ENCODE measurements at regions not wholly inside any gene's neighbourhood (a gene's known extent, or its start where the extent isn't known, plus 50 kb on each side); places are given as distances from the start of the nearest gene placed in this dataset.

- no peak for DNase-seq
- Mint-ChIP-seq H3K36me3 (no peaks in the 10 kb centered on the region), H3K9me3 (no peaks in the 10 kb centered on the region), H3K4me1 (peaks cover 2% of the 10 kb centered on the region), H3K27me3 (peaks cover 29% of the 10 kb centered on the region), H3K4me3 (no peak overlapping the region), H3K27ac (no peak overlapping the region)
Measured at GRCh38 chr2:120681181-120681580, 54.5 kb upstream of the GLI2 start.

DNA sequence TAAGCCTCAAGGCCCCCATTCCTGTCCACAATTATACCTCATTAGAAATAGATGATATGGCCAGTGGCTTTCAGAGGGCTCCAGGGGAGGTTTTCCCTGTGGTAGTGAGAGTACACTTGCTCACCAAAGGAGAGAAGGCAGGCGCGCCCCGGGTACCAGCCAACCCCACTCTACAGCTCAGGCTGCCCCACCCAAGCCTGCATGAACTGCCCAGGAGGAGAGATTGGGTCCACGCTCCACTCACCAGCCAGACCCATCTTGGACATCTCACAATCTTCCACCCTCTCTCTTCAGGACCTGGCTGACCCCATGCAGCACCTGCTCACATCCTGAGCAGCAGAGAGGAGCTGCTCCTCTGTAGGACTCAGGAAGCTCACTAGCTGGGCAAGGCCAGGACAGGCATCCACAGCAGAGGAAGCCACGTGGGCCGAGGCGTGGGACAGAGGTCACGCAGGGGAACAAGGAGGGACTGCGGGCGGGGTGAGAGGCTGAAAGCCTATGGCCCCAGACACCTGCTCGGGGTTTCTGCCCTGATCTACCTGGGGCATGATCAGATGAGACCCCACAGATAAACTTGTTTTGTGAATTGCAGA is 53.9 kb upstream of the GLI2 start:
- H3K4me3 Mint-ChIP-seq, result no peak overlapping the region
- H3K27ac Mint-ChIP-seq, result no peak overlapping the region
- no peak for DNase-seq
- H3K27me3 Mint-ChIP-seq, result peaks cover 23% of the 10 kb centered on the region
- H3K9me3 Mint-ChIP-seq, result no peaks in the 10 kb centered on the region
- no peaks in the 10 kb centered on the region for H3K36me3 Mint-ChIP-seq
- H3K4me1 Mint-ChIP-seq, result peaks cover 2% of the 10 kb centered on the region

- no peak overlapping the region for H3K4me3 Mint-ChIP-seq
- H3K36me3 Mint-ChIP-seq, result no peaks in the 10 kb centered on the region
- no peak for DNase-seq
- no peaks in the 10 kb centered on the region for H3K9me3 Mint-ChIP-seq
- no peak overlapping the region for H3K27ac Mint-ChIP-seq
- H3K27me3 Mint-ChIP-seq, result peaks cover 20% of the 10 kb centered on the region
- H3K4me1 Mint-ChIP-seq, result peaks cover 2% of the 10 kb centered on the region
Measured at GRCh38 chr2:120682654-120683053, 53.0 kb upstream of the GLI2 start.

DNA sequence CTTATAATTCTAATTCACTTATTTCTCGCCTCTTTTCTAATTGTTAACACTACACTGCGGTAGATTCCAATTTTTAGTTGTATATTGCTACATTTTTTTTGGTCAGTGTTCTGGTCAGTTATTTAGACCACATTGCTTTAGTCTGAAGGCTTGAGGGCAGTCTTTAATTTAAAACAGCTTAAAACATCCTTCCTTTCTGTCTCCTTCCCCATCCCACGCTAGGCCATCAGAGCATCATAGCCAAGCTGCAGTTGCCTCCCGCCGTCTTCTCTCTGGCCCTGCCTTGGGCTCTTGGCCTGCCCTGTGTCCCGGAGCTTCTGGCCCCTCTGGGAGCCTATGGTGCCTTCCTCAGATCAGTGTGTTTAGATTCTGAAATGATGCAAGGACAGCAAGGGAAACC is 52.6 kb upstream of the GLI2 start:
- H3K4me1 Mint-ChIP-seq, result peaks cover 2% of the 10 kb centered on the region
- H3K4me3 Mint-ChIP-seq, result no peak overlapping the region

DNA sequence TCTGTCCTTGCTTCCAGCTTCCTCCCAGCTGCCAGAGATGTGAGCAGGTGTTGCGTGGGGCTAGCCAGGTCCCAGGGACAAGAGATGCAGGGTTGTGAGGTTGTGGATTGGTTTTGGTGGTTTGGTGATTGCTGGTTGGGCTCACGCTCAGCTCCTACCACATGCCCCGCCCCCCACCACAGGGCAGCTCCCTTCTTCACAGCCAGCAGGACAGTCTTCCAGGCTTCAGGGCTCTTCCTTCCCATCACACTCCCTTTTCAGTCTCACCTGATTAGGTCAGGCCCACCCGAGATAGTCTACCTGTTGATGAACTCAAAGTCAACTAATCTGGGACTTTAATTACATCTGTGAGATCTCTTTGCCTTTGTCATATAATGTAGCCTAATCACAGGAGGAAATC is 52.0 kb upstream of the GLI2 start:
- Mint-ChIP-seq H3K4me3 (no peak overlapping the region), H3K9me3 (no peaks in the 10 kb centered on the region), H3K27ac (no peak overlapping the region)

More for the DNA sequence above, 52.6 kb upstream of the GLI2 start:
- Mint-ChIP-seq H3K36me3 (no peaks in the 10 kb centered on the region), H3K27ac (no peak overlapping the region), H3K27me3 (peaks cover 20% of the 10 kb centered on the region), H3K9me3 (no peaks in the 10 kb centered on the region)
- DNase-seq, result no peak

DNA sequence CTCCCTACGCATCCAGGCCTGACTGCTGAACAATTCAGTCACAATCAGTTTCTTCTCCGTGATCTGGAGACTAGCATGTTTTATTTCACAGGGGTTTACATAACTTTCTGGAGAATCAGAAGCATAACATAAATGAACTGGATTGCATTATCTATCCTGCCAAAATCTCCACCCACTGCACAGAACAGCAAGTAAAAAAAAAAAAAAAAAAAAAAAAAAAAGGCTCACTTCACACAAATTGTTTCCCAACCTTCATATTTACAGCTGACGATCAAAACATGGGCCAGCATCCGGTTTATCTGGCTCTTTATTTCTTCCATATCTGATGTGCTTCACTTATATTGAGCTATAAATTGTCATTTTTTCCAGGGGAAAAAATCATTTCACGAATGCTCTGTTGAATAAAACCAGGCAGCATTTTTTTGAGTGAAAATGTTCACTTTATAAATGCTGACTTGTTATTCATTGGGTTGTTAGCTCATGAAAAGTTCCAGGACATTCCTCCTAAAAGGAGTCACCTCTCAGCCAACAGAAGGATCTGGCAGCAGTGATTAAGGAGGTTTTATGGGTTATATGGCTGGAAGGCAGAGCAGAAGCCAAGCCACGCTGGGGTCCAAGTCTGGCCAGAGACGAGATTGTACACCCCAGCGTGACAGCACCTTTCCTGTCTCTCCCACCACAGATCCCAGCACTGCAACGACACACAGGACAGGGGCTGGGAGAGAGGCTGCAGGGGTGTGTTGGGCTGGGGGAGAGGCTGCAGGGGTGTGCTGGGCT is 51.2 kb upstream of the GLI2 start:
- Mint-ChIP-seq H3K4me3 (no peak overlapping the region), H3K4me1 (peaks cover 2% of the 10 kb centered on the region), H3K27me3 (peaks cover 20% of the 10 kb centered on the region), H3K27ac (no peak overlapping the region), H3K36me3 (no peaks in the 10 kb centered on the region), H3K9me3 (no peaks in the 10 kb centered on the region)
- no peak for DNase-seq

More for the DNA sequence above, 52.0 kb upstream of the GLI2 start:
- H3K27me3 Mint-ChIP-seq, result peaks cover 20% of the 10 kb centered on the region
- no peak for DNase-seq
- H3K4me1 Mint-ChIP-seq, result peaks cover 2% of the 10 kb centered on the region
- no peaks in the 10 kb centered on the region for H3K36me3 Mint-ChIP-seq

- H3K9me3 Mint-ChIP-seq, result no peaks in the 10 kb centered on the region
- no peak overlapping the region for H3K27ac Mint-ChIP-seq
- H3K4me1 Mint-ChIP-seq, result no peaks in the 10 kb centered on the region
- no peaks in the 10 kb centered on the region for H3K36me3 Mint-ChIP-seq
- DNase-seq, result no peak
- peaks cover 19% of the 10 kb centered on the region for H3K27me3 Mint-ChIP-seq
- H3K4me3 Mint-ChIP-seq, result no peak overlapping the region
Measured at GRCh38 chr2:120685066-120685973, 50.3 kb upstream of the GLI2 start.

All from activated naive CD8-positive, alpha-beta T cell treated with anti-CD3 and anti-CD28 coated beads for 36 hours (primary cell).